Coronary artery (tissue), 2 donors: ENCODE measurements at regions not wholly inside any gene's neighbourhood (a gene's known extent, or its start where the extent isn't known, plus 50 kb on each side); places are given as distances from the start of the nearest gene placed in this dataset.

Experiments
- DNase-seq: peaks from one replicate; pipeline ENCODE4 v3.0.0-alpha.2; 2017; ENCODE audit warnings: low spot score
- H3K27ac ChIP-seq, 2 donors: fragments of 200-600 bp; sonication (generic); one replicate each; pipeline ENCODE4 v1.5.1; 2016 to 2019
- H3K4me3 ChIP-seq: fragments of 200-600 bp; sonication (generic); 2 replicates; pipeline ENCODE4 v1.5.1; 2016; ENCODE audit warnings: mild to moderate bottlenecking, moderate library complexity
- TF ChIP-seq, protein P1 (sequence below): fragments of 200-600 bp; sonication (generic); IDR thresholded peaks from one replicate; pipeline ENCODE4 v1.5.1; 2019; ENCODE audit warnings: antibody characterized with exemption

- no peak for DNase-seq
- Histone ChIP-seq H3K4me3 (no peak overlapping the region), H3K27ac (peak overlapping the region in 1 of 2 donors; percentile 60)
- TF ChIP-seq, protein P1, sequence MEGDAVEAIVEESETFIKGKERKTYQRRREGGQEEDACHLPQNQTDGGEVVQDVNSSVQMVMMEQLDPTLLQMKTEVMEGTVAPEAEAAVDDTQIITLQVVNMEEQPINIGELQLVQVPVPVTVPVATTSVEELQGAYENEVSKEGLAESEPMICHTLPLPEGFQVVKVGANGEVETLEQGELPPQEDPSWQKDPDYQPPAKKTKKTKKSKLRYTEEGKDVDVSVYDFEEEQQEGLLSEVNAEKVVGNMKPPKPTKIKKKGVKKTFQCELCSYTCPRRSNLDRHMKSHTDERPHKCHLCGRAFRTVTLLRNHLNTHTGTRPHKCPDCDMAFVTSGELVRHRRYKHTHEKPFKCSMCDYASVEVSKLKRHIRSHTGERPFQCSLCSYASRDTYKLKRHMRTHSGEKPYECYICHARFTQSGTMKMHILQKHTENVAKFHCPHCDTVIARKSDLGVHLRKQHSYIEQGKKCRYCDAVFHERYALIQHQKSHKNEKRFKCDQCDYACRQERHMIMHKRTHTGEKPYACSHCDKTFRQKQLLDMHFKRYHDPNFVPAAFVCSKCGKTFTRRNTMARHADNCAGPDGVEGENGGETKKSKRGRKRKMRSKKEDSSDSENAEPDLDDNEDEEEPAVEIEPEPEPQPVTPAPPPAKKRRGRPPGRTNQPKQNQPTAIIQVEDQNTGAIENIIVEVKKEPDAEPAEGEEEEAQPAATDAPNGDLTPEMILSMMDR, result no peak
Observed at GRCh38 chrX:74251006-74251930, 52.7 kb upstream of the ZCCHC13 start.

GRCh38 chrX:74250574-74250973 is 53.4 kb upstream of the ZCCHC13 start:
- DNase-seq, result no peak
- TF ChIP-seq, protein P1, result no peak
- no peak overlapping the region for H3K4me3 ChIP-seq
- peak overlapping the region; percentile 18 to 60 for H3K27ac ChIP-seq

GRCh38 chrX:74249963-74250362 is 54.0 kb upstream of the ZCCHC13 start:
- TF ChIP-seq, protein P1, result no peak
- DNase-seq, result no peak
- Histone ChIP-seq H3K27ac (peak overlapping the region in 1 of 2 donors; percentile 53), H3K4me3 (peak overlapping the region; percentile 16)

- Histone ChIP-seq H3K27ac (peak overlapping the region in 1 of 2 donors; percentile 60), H3K4me3 (no peak overlapping the region)
- no peak for DNase-seq
- TF ChIP-seq, protein P1, result no peak
Observed at GRCh38 chrX:74248889-74249288, 55.1 kb upstream of the ZCCHC13 start.

DNA sequence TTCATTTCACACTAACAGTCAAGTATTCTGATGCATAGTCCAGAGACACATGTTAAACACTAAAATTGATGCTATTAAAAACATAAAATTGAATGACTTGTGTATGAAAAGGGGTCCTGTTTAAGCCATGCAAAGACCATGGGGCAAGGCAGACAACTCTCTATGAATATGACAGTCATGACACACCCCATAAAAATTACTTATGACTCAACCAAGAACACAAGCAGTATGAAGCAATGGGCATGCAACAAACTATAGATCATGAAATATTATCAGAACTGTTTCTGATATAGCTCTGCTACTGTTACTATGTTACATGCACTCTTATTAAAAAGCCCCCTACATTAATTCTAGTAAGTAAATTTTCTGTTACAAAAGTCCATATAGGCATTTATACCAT is 57.5 kb upstream of the ZCCHC13 start:
- H3K27ac ChIP-seq, result no peak overlapping the region
- H3K4me3 ChIP-seq, result no peak overlapping the region
- TF ChIP-seq, protein P1, result no peak
- DNase-seq, result no peak

DNA sequence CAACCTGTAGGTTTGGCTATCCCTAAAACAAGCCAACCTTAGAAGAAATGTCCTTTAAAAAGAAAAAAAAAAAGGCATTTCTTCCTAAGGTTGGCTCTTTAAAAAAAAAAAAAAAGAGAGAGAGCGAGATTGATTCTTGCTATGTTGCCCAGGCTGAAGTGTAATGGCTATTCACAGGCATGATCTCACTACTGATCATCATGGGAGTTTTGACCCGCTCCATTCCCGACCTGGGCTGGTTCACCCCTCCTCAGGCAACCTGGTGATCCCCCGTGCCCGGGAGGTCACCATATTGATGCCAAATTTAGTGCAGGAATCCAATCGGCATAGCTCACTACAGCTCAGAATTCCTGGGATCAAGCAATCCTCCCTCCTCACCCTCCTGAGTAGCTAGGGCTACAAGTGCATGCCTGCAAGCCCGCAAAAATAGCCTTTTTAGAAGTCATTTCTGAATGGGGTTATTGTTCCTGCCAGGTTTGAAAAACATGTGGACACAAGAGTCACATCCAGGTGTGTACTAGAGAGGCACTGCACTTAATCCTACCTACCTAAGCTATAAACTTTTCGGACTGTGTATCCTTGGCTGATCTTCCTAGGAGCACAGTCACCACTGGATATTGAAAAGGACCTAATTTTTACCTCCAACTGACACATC is 61.4 kb upstream of the ZCCHC13 start:
- no peak overlapping the region for H3K4me3 ChIP-seq
- peak overlapping the region in 1 of 2 donors; percentile 31 for H3K27ac ChIP-seq
- TF ChIP-seq, protein P1, result no peak
- no peak for DNase-seq
